GM21737 (cell line): ENCODE measurements at regions not wholly inside any gene's neighbourhood (a gene's known extent, or its start where the extent isn't known, plus 50 kb on each side); places are given as distances from the start of the nearest gene placed in this dataset.
"Not testable (repeated sequence)": the region's sequence is repeated elsewhere in the genome, so short reads cannot be mapped to it uniquely, and the experiment has no call there.

Experiments used
- ATAC-seq: cut with Tn5 transposase; IDR thresholded peaks from one replicate; pipeline ENCODE4 v1.9.1; 2021; ENCODE audit warnings: mild to moderate bottlenecking, moderate library complexity; ENCODE audit not compliant: unreplicated experiment

DNA sequence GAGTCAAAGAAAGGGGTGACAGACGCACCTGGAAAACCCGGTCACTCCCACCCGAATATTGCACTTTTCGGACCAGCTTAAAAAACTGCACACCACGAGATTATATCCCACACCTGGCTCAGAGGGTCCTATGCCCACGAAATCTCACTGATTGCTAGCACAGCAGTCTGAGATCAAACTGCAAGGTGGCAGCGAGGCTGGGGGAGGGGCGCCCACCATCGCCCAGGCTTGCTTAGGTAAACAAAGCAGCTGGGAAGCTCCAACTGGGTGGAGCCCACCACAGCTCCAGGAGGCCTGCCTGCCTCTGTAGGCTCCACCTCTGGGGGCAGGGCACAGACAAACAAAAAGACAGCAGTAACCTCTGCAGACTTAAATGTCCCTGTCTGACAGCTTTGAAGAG is 185.1 kb upstream of the CXADR start:
- ATAC-seq, result not testable (repeated sequence)

DNA sequence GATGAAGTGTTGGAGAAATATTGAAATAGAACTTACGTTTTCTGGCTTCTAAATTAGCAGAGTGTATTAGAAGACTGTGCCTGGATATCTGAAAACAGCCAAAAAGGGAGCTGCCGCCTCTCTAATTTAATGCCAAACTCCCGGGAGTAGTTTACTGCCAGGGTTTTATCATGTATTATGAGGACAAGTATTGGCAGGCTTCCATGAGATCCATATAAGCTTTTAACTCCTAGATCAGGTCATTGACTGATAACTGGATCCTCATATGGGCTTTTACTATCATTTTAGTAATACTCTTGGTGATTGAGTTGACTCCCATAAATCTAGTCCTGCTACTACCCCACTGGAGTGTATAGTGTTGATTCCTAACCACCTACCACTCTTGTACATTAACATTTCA is 178.4 kb upstream of the CXADR start:
- no peak for ATAC-seq

DNA sequence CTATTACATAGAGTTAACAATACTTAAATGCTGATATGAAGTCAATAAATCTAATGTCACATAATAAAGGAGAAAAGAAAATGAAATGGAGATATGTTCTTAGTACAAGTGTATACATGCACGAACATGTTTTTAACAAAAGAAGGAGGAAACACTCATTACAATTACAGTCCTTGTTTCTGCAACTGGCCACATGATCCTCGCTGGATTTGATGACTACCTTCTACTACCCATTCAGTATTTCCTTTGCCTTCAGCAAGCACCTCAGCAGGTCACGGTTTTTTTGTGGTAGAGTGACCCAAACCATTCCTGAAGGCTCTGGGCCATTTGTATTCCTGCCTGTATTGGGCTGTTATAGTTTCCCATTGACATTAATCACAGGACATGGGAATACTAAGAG is 172.8 kb upstream of the CXADR start:
- no peak for ATAC-seq

DNA sequence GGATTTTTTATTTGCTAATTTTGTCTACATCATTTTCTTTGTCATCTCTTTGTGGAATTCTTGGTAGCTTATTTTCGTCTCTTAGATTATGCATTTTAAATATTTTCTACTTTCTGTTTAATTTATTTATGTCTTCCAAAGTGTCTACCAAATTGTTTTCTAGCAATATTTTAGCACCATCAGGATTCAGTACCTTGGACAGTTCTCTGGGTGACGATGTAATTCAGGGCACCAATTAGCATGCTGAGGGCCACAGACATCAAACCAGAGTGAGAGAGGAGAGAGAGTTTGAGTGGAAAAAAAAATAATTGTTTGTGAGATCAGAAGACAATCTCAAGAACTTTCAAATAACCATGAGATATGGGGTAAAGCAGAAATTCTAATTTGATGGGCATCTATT is 169.8 kb upstream of the CXADR start:
- no peak for ATAC-seq

DNA sequence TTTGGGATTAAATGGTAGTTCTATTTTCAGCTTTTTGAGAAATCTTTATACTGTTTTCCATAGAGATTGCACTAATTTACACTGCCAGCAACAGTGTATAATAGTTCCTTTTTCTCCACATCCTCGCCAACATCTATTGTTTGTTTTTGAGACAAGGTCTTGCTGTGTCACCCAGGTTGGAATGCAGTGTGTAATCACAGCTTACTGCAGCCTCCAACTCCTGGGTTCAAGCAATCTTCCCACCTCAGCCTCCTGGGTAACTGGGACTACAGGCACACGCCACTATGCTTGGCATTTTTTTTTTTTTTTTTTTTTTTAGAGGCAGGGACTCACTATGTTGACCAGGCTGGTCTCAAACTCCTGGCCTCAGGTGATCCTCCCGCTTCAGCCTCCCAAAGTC is 164.5 kb upstream of the CXADR start:
- no peak for ATAC-seq

DNA sequence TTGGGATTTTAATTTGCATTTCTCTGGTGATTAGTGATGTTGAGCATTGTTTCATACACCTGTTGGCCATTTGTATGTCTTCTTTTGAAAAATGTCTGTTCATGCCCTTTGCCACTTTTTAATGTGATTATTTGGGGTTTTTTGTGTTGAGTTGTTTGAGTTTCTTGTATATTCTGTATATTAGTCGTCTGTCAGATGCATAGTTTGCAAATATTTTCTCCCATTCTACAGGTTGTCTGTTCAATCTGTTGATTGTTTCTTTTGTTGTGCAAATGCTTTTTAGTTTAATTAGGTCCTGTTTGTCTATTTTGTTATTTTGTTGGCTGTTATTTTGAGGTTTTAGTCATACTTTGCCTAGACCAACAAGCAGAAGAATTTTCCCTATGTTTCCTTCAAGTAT is 164.0 kb upstream of the CXADR start:
- no peak for ATAC-seq

DNA sequence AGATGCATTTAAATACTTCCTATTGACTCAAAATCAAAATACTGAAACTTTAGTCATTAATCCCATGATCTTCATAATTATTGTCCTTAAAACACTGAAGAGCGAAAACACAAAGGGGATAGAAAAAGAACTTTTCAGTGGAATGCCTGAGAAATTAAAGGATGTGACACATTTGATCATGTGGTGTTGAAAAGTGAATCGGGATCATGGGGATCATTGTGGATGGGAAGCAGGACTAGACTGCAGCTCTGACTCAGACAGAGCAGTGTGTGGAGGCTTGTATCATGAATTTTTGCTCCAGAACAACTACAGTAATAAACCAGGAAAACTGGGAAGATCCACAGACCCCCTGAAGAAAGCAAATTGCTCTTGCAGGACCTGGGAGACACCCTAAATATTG is 161.1 kb upstream of the CXADR start:
- no peak for ATAC-seq

DNA sequence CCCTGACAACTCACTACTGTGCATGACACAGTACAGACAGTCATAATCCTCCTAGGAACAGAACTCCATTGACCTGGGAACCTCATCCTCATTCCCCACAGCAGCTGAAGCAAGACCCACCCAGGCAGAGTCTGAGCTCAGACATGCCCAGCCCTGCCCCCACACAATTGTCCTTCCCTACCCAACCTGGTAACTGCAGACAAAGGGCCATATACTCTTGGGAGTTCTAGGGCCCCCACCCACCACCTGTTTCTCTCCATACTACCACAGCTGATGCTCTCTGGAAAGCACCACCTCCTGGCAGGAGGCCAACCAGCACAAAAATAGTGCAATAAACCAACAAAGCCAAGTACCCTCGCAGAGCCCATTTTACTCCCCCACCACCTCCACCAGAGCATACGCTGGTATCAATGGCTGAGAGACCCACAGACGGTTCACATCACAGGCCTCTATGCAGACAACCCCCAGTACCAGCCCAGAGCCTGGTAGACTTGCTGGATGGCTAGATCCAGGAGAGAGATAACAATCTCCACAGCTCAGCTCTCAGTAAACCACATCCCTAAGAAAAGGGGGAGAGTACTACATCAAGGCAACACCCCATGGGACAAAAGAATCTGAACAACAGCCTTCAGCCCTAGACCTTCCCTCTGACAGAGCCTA is 159.7 kb upstream of the CXADR start:
- ATAC-seq, result no peak

DNA sequence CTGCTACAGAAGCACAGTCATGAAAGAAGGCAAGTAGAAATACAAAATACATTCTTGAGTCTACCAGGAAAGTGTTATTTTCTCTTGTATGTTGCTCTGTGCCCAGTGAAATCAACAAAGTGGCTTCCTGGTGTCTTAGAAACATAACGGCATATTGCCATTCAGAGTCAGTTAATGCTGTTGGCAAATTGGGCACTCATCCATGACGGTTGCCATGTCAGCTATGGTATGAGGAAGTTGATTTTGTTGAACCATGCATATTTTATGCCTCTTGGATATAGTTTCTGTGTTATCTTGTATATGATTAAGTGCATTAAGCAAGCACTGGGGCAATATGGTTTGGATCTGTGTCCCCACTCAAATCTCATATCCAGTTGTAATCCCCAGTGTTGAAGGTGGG is 153.1 kb upstream of the CXADR start:
- ATAC-seq, result no peak

DNA sequence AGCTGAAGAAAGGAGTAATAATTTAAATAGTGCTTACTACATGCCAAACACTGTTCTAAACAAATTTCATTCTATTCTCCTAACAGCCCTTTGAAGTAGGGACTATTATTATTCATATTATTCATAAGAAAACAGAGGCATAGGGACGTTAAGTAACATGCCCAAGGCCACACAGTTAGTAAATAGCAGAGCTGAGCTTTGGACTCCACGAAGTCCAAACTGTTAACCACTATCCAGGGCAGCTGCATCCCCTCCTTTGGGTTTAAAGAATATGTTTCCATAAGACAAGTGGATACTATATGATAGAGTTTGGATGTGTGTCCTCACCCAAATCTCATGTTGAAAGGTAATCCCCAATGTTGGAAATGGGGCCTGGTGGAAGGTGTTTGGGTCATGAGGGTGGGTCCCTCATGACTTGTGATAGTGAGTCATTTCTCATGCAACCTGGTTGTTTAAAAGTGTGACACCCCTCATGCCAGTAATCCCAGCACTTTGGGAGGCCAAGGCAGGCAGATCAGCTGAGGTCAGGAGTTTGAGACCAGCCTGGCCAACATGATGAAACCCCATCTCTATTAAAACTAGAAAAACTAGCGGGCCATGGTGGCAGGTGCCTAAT is 144.0 kb upstream of the CXADR start:
- no peak for ATAC-seq

DNA sequence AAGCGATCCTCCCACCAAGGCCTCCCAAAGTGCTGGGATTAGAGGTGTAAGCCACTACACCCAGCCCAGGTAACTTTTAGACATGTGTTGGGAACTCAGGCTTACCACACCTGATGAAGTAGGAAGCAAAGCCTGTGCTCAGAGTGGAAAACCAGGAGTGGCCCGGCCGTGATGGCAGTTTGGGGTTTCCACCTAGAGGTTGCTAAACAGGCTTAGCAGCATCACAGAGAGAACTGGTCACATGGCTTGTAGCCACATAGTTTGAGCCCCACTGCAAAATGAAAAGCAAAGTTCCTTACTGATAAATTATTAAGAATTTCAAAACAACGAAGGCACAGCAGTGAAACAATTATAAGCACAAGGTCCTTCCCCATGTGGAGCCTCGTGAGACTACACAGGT is 142.6 kb upstream of the CXADR start:
- ATAC-seq, result no peak

DNA sequence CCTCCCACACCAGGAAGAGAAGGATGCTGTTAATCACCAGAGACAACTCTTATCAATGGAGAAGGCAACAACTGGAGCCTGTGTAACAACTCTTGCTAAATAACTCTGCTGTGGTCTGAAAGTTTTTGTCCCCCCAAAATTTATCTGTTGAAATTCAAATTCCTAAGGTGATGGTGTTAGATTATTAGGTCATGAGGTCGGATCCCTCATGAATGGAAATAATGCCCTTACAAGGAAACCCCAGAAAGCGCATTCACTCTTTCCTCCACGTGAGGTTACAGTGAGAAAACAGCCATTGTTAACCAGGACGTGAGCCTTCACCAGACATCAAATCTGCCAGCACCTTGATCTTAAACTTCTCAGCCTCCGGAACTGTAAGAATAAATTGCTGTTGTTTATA is 141.9 kb upstream of the CXADR start:
- ATAC-seq, result no peak

DNA sequence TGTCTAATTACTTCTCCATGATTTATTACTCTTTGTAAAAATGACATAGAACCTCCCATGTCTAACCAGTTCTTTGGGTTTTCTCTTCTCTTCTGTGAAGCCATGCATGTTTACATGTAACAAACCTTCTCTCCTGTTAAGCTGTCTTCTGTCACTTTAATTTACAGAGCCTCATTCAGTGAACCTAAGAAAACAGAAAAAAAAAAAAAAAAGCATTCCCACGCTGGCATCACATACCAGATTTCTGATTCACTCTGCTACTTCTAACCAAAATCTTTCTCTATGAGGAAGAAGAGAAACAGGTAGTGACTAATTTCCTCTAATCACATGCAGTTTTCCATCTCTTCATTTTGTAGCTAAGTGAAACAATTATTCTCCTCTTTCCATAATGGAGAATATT is 141.4 kb upstream of the CXADR start:
- ATAC-seq, result no peak

DNA sequence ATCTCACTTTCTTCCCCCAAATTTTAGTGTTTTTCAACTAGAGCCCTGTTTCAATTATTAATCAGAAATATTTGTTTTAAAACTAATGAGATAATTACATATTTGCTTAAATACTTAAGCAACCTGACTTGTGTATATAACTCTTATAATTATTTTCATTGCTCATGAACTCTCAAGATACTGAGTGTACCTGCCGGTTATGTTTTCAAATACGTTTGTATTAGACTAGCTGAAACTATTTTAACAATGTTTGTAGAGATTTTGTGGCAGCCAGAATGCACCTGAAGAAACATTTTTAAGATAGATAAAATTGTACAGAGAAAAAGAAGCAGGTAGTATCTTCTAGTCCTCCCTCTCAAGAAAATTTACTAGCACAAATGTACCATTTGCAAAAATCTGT is 140.6 kb upstream of the CXADR start:
- no peak for ATAC-seq

DNA sequence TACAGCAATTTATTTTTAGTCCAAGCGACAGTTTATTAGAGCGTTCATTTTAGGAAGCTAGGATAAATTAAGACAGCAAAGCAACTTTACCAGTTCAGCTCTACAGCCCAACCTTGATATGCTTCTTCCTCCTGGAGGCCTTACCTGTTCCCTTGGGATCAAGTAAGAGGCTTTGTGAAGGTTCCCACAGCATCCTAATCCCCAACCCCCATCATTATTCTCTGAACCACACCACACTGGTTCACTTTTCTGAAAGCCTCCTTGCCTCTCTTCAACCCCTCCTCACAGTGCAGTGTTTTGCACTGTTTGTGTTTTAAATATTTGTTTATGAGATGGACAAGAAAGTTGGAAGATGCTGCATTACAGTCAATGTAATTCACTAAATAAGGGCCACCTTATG is 126.3 kb upstream of the CXADR start:
- ATAC-seq, result no peak

DNA sequence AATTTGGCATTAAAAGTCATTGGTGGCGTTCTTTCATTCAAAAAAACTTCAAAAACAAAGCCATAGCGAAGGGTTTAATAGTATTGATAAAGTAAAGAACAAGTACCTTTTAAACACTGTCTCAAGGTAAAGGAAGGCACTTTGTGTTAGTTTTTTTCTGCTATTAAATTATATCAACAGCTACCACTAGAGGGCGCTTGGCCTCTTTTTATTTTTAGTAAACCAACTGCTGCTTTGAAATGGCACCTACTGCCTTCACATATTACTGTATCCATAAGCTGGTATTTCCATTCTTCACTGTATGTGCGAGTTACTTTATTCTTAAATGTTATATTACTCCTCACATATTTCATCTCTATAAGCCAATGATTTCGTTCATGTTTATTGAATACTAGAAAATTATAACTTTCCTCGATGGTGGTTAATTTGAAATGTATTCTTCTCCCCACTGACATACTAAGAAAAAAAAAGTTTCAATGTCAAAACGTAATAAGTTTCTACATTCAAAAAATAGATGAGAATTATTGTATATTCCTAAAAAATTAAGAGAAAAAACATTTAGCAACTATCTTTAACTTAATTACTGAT is 125.7 kb upstream of the CXADR start:
- ATAC-seq, result peak; percentile 71

DNA sequence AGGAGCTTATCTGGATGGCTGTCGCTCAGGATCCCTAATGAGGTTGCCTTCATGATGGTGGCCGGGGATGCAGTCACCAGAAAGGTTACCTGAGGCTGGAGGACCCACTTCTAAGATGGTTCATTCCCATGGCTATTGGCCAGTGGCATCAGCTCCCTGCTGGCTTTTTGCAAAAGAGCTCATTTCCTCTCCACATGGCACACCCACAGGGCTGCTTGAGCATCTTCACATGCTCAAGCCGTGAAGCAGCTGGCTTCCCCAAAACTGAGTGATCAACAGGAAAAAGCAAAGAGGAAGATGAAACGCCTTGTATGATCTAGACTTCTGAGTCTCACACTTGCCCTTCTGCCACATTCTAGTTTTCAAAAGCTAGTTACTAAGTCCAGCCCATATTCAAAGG is 124.6 kb upstream of the CXADR start:
- ATAC-seq, result no peak

DNA sequence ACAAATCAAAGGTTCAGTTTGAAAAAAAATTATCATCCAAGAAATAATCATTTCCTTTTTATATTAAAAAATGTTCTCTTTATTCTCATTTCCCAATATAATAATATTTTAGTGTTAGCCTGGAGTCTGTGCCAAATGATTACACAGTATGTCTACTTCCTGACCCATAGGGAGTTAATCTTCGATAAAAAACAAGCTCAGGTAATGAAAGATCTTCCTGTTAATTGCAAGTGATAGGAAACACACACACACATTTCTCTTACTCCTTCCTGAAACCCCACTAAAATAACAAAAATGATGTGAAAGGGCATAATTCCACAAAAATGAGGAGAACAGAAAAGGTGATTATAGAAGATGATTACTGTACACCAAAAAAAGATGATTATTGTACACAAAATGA is 123.5 kb upstream of the CXADR start:
- ATAC-seq, result no peak

DNA sequence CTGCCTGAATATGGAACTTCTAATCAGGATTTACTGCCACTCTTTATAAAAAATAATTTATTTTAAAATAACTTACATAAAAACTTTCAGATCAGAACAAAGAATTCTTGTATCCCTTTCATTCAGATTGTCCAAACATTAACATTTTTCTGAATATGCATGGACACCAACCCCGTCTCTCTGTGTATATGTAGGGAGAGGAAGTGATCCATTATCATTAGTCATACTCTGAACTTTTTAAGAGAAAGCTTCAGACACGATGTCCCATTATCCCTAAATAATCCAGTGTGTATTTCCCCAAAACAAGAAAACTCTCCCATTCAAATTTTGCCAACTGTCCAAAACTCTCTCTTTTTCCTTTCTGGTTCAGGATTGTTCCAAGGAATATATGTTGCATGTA is 122.3 kb upstream of the CXADR start:
- ATAC-seq, result no peak

DNA sequence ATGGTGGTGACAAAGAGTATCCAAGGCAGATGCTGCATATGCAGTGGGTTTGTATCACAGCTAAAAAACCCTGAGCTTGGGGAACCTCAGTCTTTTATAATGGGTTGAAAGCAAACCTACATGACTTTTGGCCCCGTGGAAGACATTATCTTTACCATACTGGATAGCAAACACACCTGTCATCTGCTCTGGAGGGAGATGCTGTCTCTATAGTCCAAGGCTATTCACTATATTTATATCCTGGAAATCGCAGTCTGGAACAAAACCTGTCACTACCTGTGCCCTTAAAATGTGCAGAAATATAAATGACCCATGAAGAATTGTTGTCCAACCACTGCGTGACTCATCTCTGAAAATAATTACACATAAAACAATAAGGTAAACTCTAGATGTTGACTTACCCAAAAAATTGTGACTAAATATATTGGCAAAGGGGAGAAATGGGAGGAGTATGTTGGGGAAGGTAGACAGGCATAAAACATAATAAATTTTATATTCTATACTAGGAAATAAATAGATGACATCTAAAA is 121.0 kb upstream of the CXADR start:
- no peak for ATAC-seq

DNA sequence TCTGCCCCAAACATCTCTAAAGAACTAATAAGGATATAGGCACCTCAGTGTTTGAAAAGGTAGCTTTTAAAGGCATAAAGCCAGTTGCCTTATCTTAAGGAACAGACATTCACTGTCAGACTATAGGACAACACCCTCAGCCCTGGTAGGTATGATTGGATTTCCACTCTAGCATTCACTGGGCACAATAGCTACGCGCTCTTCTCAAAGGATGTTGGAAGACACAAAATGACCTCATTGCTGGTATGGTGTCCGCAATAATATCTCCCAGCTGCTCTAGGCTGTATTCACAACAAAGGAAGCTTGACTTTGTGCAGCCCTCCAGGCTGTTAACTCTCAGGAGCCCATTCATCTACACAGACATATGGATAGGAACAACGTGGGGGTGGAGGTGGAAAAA is 119.4 kb upstream of the CXADR start:
- ATAC-seq, result no peak

DNA sequence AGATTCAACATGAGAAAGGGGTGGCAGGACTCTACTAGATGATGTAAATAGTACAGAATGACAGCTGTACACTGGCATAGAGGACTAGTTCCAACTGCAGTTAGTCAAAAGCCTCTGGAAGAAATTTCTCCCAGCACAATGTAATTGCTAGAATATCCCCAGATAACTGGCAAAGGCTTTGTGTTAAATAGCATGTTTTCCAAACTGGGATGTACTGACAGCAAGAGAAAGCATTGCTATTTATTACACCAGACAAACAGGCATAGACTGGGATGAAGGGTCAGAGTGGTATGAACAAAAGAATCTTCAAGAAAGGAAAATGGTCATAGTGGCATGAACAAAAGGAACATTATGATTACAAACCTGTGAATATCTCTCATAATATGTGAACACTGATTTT is 115.9 kb upstream of the CXADR start:
- ATAC-seq, result no peak

DNA sequence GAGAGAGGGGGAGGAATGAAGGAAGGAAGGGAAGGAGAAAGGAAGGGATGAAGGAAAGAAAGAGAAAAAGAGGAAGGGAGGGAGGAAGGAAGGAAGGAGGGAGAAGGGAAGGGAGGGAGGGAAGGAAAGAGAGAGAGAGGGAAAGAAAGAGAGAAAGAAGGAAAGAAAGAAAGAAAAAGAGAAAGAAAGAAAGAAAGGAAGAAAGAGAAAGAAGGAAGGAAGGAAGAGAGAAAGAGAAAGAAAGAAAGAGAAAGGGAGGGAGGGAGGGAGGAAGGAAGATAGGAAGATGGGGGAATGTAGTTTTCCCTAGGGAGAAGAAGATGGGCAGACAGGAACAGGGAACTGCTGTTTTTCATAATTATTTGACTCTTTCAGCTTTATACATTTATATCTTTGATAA is 115.1 kb upstream of the CXADR start:
- no peak for ATAC-seq
